Liver (tissue), 8 donors: ENCODE measurements at regions not wholly inside any gene's neighbourhood (a gene's known extent, or its start where the extent isn't known, plus 50 kb on each side); places are given as distances from the start of the nearest gene placed in this dataset.

Source experiments
- DNase-seq: peaks from one replicate; pipeline ENCODE4 v3.0.0-alpha.2; 2017; ENCODE audit warnings: low spot score
- H3K27ac ChIP-seq, 2 donors: one replicate each; pipeline ENCODE4 v1.7.0; 2013; ENCODE audit warnings: inconsistent platforms in 2 of 2, low read length in 2 of 2, control low read depth in 1 of 2, low read depth in 1 of 2, mild to moderate bottlenecking in 1 of 2
- H3K27me3 ChIP-seq, 4 donors: one replicate each; pipeline versions ENCODE4 v1.6.1 to v1.7.0; 2013; ENCODE audit warnings: low read length in 3 of 4, inconsistent platforms in 1 of 4, mild to moderate bottlenecking in 1 of 4, moderate library complexity in 1 of 4; ENCODE audit not compliant: control insufficient read depth in 4 of 4, insufficient read depth in 4 of 4
- H3K36me3 ChIP-seq, 4 donors: one replicate each; pipeline versions ENCODE4 v1.6.1 to v1.7.0; 2013; ENCODE audit warnings: low read length in 3 of 4, mild to moderate bottlenecking in 3 of 4, low read depth in 1 of 4, moderate library complexity in 1 of 4; ENCODE audit not compliant: control insufficient read depth in 4 of 4, insufficient read depth in 3 of 4
- H3K4me1 ChIP-seq, 4 donors: one replicate each; pipeline versions ENCODE4 v1.6.1 to v1.7.0; 2013; ENCODE audit warnings: low read length in 3 of 4, mild to moderate bottlenecking in 3 of 4, moderate library complexity in 1 of 4; ENCODE audit not compliant: control insufficient read depth in 4 of 4, insufficient read depth in 4 of 4
- H3K4me3 ChIP-seq, 3 donors: one replicate each; pipeline versions ENCODE4 v1.6.1 to v1.7.0; 2013; ENCODE audit warnings: low read length in 3 of 3, control low read depth in 1 of 3, low read depth in 1 of 3, mild to moderate bottlenecking in 1 of 3
- H3K9ac ChIP-seq, 2 donors: one replicate each; pipeline ENCODE4 v1.7.0; 2013; ENCODE audit warnings: low read length in 2 of 2, mild to moderate bottlenecking in 2 of 2, moderate library complexity in 2 of 2, control low read depth in 1 of 2, low read depth in 1 of 2
- H3K9me3 ChIP-seq, 4 donors: one replicate each; pipeline versions ENCODE4 v1.6.1 to v1.7.0; 2013; ENCODE audit warnings: low read length in 3 of 4; ENCODE audit not compliant: control insufficient read depth in 4 of 4
- ATF3 ChIP-seq: IDR thresholded peaks from 2 replicates; pipeline ENCODE4 v1.6.1; 2016; ENCODE audit warnings: antibody characterized with exemption
- CTCF ChIP-seq: fragments of 150-350 bp; IDR thresholded peaks from 2 replicates; pipeline ENCODE4 v1.5.1; 2017; ENCODE audit warnings: improper control_type of control experiment, low read depth, low read length; ENCODE audit not compliant: missing input control
- EGR1 ChIP-seq, 2 donors: IDR thresholded peaks; 2 replicates each; pipeline ENCODE4 v1.6.1; 2016 to 2018; ENCODE audit warnings: antibody characterized with exemption in 2 of 2, low read depth in 2 of 2
- FOXA1 ChIP-seq: IDR thresholded peaks from 2 replicates; pipeline ENCODE4 v1.6.1; 2016; ENCODE audit warnings: antibody characterized with exemption
- FOXA2 ChIP-seq: IDR thresholded peaks from 2 replicates; pipeline ENCODE4 v1.6.1; 2016; ENCODE audit warnings: antibody characterized with exemption
- GABPA ChIP-seq, 2 donors: IDR thresholded peaks in 1 of 2; conservative IDR thresholded peaks in 1 of 2; 2 replicates each; pipeline ENCODE4 v1.6.1; 2016; ENCODE audit warnings: antibody characterized with exemption in 2 of 2, mild to moderate bottlenecking in 1 of 2, moderate library complexity in 1 of 2
- HNF4A ChIP-seq, 2 donors: conservative IDR thresholded peaks; 2 replicates each; pipeline ENCODE4 v1.6.1; 2016; ENCODE audit warnings: antibody characterized with exemption in 2 of 2, mild to moderate bottlenecking in 2 of 2
- HNF4G ChIP-seq: IDR thresholded peaks from 2 replicates; pipeline ENCODE4 v1.6.1; 2016; ENCODE audit warnings: antibody characterized with exemption
- JUND ChIP-seq, 2 donors: IDR thresholded peaks; 2 replicates each; pipeline ENCODE4 v1.6.1; 2016; ENCODE audit warnings: antibody characterized with exemption in 2 of 2
- MAX ChIP-seq: IDR thresholded peaks from 2 replicates; pipeline ENCODE4 v1.6.1; 2016; ENCODE audit warnings: antibody characterized with exemption
- NR2F2 ChIP-seq: IDR thresholded peaks from 2 replicates; pipeline ENCODE4 v1.6.1; 2016; ENCODE audit warnings: antibody characterized with exemption
- RAD21 ChIP-seq, 2 donors: IDR thresholded peaks; 2 replicates each; pipeline ENCODE4 v1.6.1; 2016; ENCODE audit warnings: antibody characterized with exemption in 2 of 2, mild to moderate bottlenecking in 2 of 2
- REST ChIP-seq: IDR thresholded peaks from 2 replicates; pipeline ENCODE4 v1.6.1; 2016; ENCODE audit warnings: antibody characterized with exemption, mild to moderate bottlenecking
- RXRA ChIP-seq, 2 donors: IDR thresholded peaks; 2 replicates each; pipeline ENCODE4 v1.6.1; 2017 to 2018; ENCODE audit warnings: antibody characterized with exemption in 2 of 2, mild to moderate bottlenecking in 1 of 2
- SP1 ChIP-seq: IDR thresholded peaks from 2 replicates; pipeline ENCODE4 v1.6.1; 2018; ENCODE audit warnings: antibody characterized with exemption, mild to moderate bottlenecking
- TAF1 ChIP-seq: conservative IDR thresholded peaks from 2 replicates; pipeline ENCODE4 v1.6.1; 2016; ENCODE audit warnings: antibody characterized with exemption, mild to moderate bottlenecking
- YY1 ChIP-seq: IDR thresholded peaks from 2 replicates; pipeline ENCODE4 v1.6.1; 2016; ENCODE audit warnings: antibody characterized with exemption, mild to moderate bottlenecking
- ZBTB33 ChIP-seq: IDR thresholded peaks from 2 replicates; pipeline ENCODE4 v1.6.1; 2016; ENCODE audit warnings: antibody characterized with exemption
- WGBS: extraction: QIAGEN DNeasy Blood & Tissue Kit; methylation state at CpG from one replicate; pipeline ENCODE4 v1.1.7; 2013; 5-methylcytosine and 5-hydroxymethylcytosine counted together
- donor health status: healthy.
- donor health status: healthy.
- donor health status: healthy.
- donor health status: healthy.
- donor health status: healthy.

GRCh38 chr12:88973998-88974397 is 378.3 kb downstream of the DUSP6 start:
- Histone ChIP-seq H3K4me1 (no peaks in the 10 kb centered on the region), H3K9ac (no peak overlapping the region), H3K4me3 (no peak overlapping the region), H3K27me3 (no peaks in the 10 kb centered on the region), H3K36me3 (no peaks in the 10 kb centered on the region), H3K27ac (no peak overlapping the region), H3K9me3 (no peaks in the 10 kb centered on the region)
- 94% methylated on average over 1 of the region's 1 CpG for WGBS
- no peak for DNase-seq
- no peak for TF ChIP-seq HNF4G

GRCh38 chr12:88970740-88971139 is 381.6 kb downstream of the DUSP6 start:
- Histone ChIP-seq H3K4me1 (no peaks in the 10 kb centered on the region), H3K36me3 (no peaks in the 10 kb centered on the region), H3K9me3 (no peaks in the 10 kb centered on the region), H3K9ac (no peak overlapping the region), H3K27me3 (no peaks in the 10 kb centered on the region), H3K27ac (no peak overlapping the region), H3K4me3 (no peak overlapping the region)
- WGBS, result 40% methylated on average over 1 of the region's 1 CpG
- no peak for DNase-seq
- no peak for TF ChIP-seq YY1
- no peak for TF ChIP-seq HNF4A (conservative IDR thresholded peaks at IDR 0.05)
- TF ChIP-seq FOXA1, result no peak
- TF ChIP-seq ZBTB33, result no peak
- no peak for TF ChIP-seq JUND (IDR thresholded peaks at IDR 0.05)

- Histone ChIP-seq H3K36me3 (no peaks in the 10 kb centered on the region), H3K27me3 (no peaks in the 10 kb centered on the region), H3K9ac (no peak overlapping the region), H3K4me3 (no peak overlapping the region), H3K27ac (no peak overlapping the region), H3K4me1 (no peaks in the 10 kb centered on the region), H3K9me3 (no peaks in the 10 kb centered on the region)
- 93% methylated on average over 5 of the region's 5 CpGs for WGBS
- no peak for TF ChIP-seq CTCF
- TF ChIP-seq RAD21 (IDR thresholded peaks at IDR 0.05), result no peak
- TF ChIP-seq REST, result no peak
- no peak for TF ChIP-seq HNF4A (conservative IDR thresholded peaks at IDR 0.05)
- TF ChIP-seq GABPA (IDR thresholded peaks at IDR 0.05 in 1 of 2, conservative IDR thresholded peaks at IDR 0.05 in 1 of 2), result no peak
- no peak for TF ChIP-seq ATF3
- no peak for TF ChIP-seq ZBTB33
- no peak for TF ChIP-seq FOXA2
- no peak for TF ChIP-seq YY1
- TF ChIP-seq EGR1 (IDR thresholded peaks at IDR 0.05; ENCODE audit: low read depth in 2 of 2), result no peak
- TF ChIP-seq MAX, result no peak
- TF ChIP-seq RXRA (IDR thresholded peaks at IDR 0.05), result no peak
- no peak for TF ChIP-seq HNF4G
- no peak for TF ChIP-seq NR2F2
- TF ChIP-seq JUND (IDR thresholded peaks at IDR 0.05), result no peak
- TF ChIP-seq SP1, result no peak
- no peak for TF ChIP-seq FOXA1
- TF ChIP-seq TAF1, result no peak
- no peak for DNase-seq
These were observed 383.2 kb downstream of the DUSP6 start for GRCh38 chr12:88969127-88969526.
